ENCODE measurements at regions not wholly inside any gene's neighbourhood (a gene's known extent, or its start where the extent isn't known, plus 50 kb on each side); places are given as distances from the start of the nearest gene placed in this dataset.

DNA sequence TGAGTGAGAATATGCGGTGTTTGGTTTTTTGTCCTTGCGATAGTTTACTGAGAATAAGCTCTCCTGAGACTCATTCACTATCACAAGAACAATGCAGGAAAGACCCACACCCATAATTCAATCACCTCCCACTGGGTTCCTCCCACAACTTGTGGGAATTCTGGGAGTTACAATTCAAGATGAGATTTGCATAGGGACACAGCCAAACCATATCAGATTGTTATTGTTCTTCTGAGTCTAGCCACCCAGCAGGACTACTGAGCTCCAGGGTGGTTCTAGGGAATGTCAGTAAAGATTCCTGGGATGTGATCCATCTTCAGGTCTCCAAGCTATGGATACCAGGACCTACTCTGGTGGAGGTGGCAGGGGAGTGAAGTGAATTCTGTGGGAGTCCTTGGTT, 2075.1 kb upstream of the CDH9 start:
- intact Hi-C loops (cut with DNase I) = no loop called here
- H3K27me3 ChIP-seq (replicated peaks; ENCODE audit: insufficient read depth) = no peaks in the 10 kb centered on the region
- H3K4me3 ChIP-seq = no peak overlapping the region
- TF ChIP-seq POLR2AphosphoS5 (IDR thresholded peaks at IDR 0.05) (no peak), POLR2A (IDR thresholded peaks at IDR 0.05) (no peak)
- TF ChIP-seq, protein P1, sequence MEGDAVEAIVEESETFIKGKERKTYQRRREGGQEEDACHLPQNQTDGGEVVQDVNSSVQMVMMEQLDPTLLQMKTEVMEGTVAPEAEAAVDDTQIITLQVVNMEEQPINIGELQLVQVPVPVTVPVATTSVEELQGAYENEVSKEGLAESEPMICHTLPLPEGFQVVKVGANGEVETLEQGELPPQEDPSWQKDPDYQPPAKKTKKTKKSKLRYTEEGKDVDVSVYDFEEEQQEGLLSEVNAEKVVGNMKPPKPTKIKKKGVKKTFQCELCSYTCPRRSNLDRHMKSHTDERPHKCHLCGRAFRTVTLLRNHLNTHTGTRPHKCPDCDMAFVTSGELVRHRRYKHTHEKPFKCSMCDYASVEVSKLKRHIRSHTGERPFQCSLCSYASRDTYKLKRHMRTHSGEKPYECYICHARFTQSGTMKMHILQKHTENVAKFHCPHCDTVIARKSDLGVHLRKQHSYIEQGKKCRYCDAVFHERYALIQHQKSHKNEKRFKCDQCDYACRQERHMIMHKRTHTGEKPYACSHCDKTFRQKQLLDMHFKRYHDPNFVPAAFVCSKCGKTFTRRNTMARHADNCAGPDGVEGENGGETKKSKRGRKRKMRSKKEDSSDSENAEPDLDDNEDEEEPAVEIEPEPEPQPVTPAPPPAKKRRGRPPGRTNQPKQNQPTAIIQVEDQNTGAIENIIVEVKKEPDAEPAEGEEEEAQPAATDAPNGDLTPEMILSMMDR (IDR thresholded peaks at IDR 0.05) = no peak
- WGBS = 98% methylated on average over 2 of the region's 2 CpGs
- no peak for DNase-seq (ENCODE audit: low spot score)
- no peaks in the 10 kb centered on the region for H3K36me3 ChIP-seq
- H3K4me1 ChIP-seq (replicated peaks) = no peaks in the 10 kb centered on the region
- H3K27ac ChIP-seq = no peak overlapping the region
- H3K9me3 ChIP-seq = no peaks in the 10 kb centered on the region

DNA sequence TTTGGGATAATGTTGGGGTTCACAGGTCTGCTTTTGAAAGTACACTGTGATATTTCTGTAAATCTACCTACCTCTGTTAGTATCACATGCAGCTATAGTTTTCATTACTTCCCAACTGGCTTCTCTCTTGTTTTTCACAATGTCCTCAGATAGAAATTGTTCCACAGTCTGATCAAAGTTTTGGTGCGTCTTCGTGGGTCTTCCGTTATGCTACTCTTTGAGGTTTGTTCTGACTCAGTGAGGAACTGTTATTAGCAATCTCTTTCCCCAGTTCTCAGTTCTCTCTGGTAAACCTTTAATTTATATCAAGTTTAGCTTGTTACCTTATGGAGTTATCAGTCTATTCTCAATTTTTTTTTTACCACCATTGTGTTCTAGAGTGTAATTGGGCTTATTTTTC, 2061.2 kb upstream of the CDH9 start:
- TF ChIP-seq, protein P1 (IDR thresholded peaks at IDR 0.05) = no peak
- TF ChIP-seq POLR2A (IDR thresholded peaks at IDR 0.05) = no peak
- TF ChIP-seq POLR2AphosphoS5 (IDR thresholded peaks at IDR 0.05) = no peak
- Histone ChIP-seq H3K9me3 (no peaks in the 10 kb centered on the region), H3K27ac (no peak overlapping the region), H3K36me3 (no peaks in the 10 kb centered on the region), H3K4me1 (replicated peaks) (no peaks in the 10 kb centered on the region), H3K27me3 (replicated peaks; ENCODE audit: insufficient read depth) (no peaks in the 10 kb centered on the region), H3K4me3 (no peak overlapping the region)
- intact Hi-C loops (cut with DNase I) = no loop called here
- DNase-seq (ENCODE audit: low spot score) = no peak
- WGBS = 95% methylated on average over 3 of the region's 3 CpGs

DNA sequence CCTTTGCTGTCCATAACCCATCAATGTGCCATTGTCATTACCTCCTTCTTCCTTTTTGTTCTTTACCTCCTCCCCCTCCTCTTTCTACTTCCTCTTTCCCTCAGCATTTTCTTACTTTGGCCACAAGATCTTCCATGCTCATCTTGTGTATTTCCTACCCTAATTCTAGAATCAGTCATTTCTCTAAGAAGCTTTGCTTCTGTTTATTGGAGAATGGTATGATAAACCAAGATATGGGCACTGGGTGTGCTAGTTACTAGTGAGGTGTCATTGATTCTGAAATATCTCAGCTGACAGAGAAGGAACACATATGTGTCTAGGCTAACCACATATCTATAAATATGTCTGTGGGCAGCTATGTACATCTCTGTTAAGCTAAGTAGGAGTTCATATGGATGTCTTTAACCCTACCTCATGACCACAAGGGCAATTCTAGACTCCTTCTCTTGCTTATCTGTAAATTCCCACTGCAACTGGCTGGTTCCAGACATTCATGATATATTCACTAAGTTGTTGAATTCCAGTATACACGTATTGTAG, 2051.3 kb upstream of the CDH9 start:
- intact Hi-C loops (cut with DNase I) = no loop called here
- Histone ChIP-seq H3K27ac (no peak overlapping the region), H3K27me3 (replicated peaks; ENCODE audit: insufficient read depth) (no peaks in the 10 kb centered on the region), H3K4me1 (replicated peaks) (no peaks in the 10 kb centered on the region), H3K36me3 (no peaks in the 10 kb centered on the region), H3K4me3 (no peak overlapping the region), H3K9me3 (no peaks in the 10 kb centered on the region)
- no peak for DNase-seq (ENCODE audit: low spot score)
- WGBS = 77% methylated on average over 1 of the region's 1 CpG
- TF ChIP-seq POLR2AphosphoS5 (IDR thresholded peaks at IDR 0.05) = no peak
- TF ChIP-seq, protein P1 (IDR thresholded peaks at IDR 0.05) = no peak
- TF ChIP-seq POLR2A (IDR thresholded peaks at IDR 0.05) = no peak

DNA sequence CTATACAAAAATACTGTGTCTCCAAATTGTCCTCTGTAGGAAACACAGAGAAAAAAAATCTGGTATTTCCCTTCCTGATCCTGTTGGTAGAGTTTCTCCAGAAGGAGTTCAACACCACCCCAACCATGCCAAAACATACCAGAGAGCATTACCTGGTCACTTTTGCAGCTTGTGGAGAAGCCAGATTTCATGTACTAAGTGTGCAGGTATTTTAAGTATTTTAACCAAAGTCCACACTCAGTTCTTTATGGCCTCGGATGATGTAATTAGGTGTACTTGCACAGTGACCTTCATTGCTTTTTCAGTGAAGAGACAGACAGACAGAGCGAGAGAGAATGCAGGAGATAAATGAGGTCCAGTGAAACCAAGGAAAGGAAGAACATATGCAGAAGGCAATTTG, 2046.8 kb upstream of the CDH9 start:
- WGBS = 47% methylated on average over 2 of the region's 2 CpGs
- intact Hi-C loops (cut with DNase I) = no loop called here
- TF ChIP-seq POLR2AphosphoS5 (IDR thresholded peaks at IDR 0.05) (no peak), POLR2A (IDR thresholded peaks at IDR 0.05) (no peak)
- TF ChIP-seq, protein P1 (IDR thresholded peaks at IDR 0.05) = no peak

DNA sequence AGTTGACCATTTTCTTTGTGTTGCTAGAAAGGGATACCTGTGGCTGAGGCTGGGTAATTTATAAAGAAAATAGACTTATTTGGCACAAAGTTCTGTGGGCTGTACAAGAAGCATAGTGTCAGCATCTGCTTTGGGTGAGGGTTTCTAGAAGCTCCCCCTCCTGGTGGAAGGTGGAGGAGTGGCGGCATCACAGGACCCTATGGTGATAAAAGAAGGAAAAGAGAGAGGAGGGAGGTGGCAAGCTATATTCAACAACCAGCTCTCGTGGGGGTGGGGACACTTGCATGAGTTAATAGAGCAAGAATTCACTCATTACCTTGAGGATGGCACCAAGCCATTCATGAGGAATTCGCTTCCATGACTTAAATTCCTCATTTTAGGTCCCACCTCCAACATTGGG, 2041.4 kb upstream of the CDH9 start:
- Histone ChIP-seq H3K27ac (no peak overlapping the region), H3K27me3 (replicated peaks; ENCODE audit: insufficient read depth) (no peaks in the 10 kb centered on the region), H3K9me3 (no peaks in the 10 kb centered on the region), H3K4me3 (no peak overlapping the region), H3K4me1 (replicated peaks) (no peaks in the 10 kb centered on the region), H3K36me3 (no peaks in the 10 kb centered on the region)
- 70% methylated on average over 3 of the region's 3 CpGs for WGBS
- intact Hi-C loops (cut with DNase I) = no loop called here
- TF ChIP-seq POLR2A (IDR thresholded peaks at IDR 0.05) (no peak), POLR2AphosphoS5 (IDR thresholded peaks at IDR 0.05) (no peak)
- TF ChIP-seq, protein P1 (IDR thresholded peaks at IDR 0.05) = no peak
- no peak for DNase-seq (ENCODE audit: low spot score)

More for the DNA sequence above, 2046.8 kb upstream of the CDH9 start:
- no peak for DNase-seq (ENCODE audit: low spot score)
- Histone ChIP-seq H3K27ac (no peak overlapping the region), H3K27me3 (replicated peaks; ENCODE audit: insufficient read depth) (no peaks in the 10 kb centered on the region), H3K4me1 (replicated peaks) (no peaks in the 10 kb centered on the region), H3K36me3 (no peaks in the 10 kb centered on the region), H3K4me3 (no peak overlapping the region), H3K9me3 (no peaks in the 10 kb centered on the region)

Measured in prostate gland (tissue), 2 donors.